Vagina (tissue), 2 donors: ENCODE measurements at regions not wholly inside any gene's neighbourhood (a gene's known extent, or its start where the extent isn't known, plus 50 kb on each side); places are given as distances from the start of the nearest gene placed in this dataset.

Experiments used
- CTCF ChIP-seq, 3 experiments: fragments of 450-650 bp in 2 of 3; fragments of 200-600 bp in 1 of 3; sonication (generic) in 1 of 3; IDR thresholded peaks; one replicate each; pipeline ENCODE4 v1.5.1; 2017 to 2019; ENCODE audit warnings: antibody characterized with exemption in 3 of 3, mild to moderate bottlenecking in 2 of 3, moderate library complexity in 2 of 3
- POLR2A ChIP-seq, 2 donors: fragments of 450-650 bp; IDR thresholded peaks; one replicate each; pipeline ENCODE4 v1.6.1; 2017; ENCODE audit warnings: antibody characterized with exemption in 2 of 2, mild to moderate bottlenecking in 2 of 2, moderate library complexity in 2 of 2

GRCh38 chr5:82512025-82512424 lies 233.9 kb upstream of the RPS23 start:
- TF ChIP-seq CTCF (IDR thresholded peaks at IDR 0.05) (no peak), POLR2A (IDR thresholded peaks at IDR 0.05) (no peak)
